ENCODE measurements at regions not wholly inside any gene's neighbourhood (a gene's known extent, or its start where the extent isn't known, plus 50 kb on each side); places are given as distances from the start of the nearest gene placed in this dataset.

DNA sequence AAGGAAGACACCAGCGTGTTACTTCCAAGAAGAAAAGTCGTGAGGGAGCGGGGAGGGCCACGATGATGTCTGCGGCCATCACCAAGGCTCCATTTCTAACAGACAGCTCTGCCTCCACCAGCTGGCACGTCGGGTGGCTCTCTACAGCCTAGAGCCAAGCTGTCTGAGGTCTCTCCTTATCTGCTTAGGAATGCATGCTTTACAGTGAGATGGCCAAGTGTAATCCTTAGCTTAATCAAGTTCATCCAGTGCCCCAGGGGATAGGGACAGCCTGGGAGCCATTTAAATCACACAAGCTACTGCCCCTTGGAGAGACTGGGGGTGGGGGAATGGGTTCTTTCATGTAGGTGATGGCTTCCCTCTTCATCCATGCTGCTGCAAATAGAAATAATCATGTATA, 213.8 kb upstream of the CST7 start:
- H3K9me3 ChIP-seq: no peaks in the 10 kb centered on the region
- no peak overlapping the region for H3K4me3 ChIP-seq
- H3K27me3 ChIP-seq: no peaks in the 10 kb centered on the region
- no peak overlapping the region for H3K27ac ChIP-seq
- WGBS, 2 donors: 40 to 75% methylated on average over 1 to 2 of the region's 7 CpGs
- intact Hi-C loops (cut with DNase I): no loop called here
- DNase-seq: no peak
- no peaks in the 10 kb centered on the region for H3K4me1 ChIP-seq
- TF ChIP-seq, protein P1, sequence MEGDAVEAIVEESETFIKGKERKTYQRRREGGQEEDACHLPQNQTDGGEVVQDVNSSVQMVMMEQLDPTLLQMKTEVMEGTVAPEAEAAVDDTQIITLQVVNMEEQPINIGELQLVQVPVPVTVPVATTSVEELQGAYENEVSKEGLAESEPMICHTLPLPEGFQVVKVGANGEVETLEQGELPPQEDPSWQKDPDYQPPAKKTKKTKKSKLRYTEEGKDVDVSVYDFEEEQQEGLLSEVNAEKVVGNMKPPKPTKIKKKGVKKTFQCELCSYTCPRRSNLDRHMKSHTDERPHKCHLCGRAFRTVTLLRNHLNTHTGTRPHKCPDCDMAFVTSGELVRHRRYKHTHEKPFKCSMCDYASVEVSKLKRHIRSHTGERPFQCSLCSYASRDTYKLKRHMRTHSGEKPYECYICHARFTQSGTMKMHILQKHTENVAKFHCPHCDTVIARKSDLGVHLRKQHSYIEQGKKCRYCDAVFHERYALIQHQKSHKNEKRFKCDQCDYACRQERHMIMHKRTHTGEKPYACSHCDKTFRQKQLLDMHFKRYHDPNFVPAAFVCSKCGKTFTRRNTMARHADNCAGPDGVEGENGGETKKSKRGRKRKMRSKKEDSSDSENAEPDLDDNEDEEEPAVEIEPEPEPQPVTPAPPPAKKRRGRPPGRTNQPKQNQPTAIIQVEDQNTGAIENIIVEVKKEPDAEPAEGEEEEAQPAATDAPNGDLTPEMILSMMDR (IDR thresholded peaks at IDR 0.05): no peak
- TF ChIP-seq POLR2A (IDR thresholded peaks at IDR 0.05): no peak
- no peaks in the 10 kb centered on the region for H3K36me3 ChIP-seq

DNA sequence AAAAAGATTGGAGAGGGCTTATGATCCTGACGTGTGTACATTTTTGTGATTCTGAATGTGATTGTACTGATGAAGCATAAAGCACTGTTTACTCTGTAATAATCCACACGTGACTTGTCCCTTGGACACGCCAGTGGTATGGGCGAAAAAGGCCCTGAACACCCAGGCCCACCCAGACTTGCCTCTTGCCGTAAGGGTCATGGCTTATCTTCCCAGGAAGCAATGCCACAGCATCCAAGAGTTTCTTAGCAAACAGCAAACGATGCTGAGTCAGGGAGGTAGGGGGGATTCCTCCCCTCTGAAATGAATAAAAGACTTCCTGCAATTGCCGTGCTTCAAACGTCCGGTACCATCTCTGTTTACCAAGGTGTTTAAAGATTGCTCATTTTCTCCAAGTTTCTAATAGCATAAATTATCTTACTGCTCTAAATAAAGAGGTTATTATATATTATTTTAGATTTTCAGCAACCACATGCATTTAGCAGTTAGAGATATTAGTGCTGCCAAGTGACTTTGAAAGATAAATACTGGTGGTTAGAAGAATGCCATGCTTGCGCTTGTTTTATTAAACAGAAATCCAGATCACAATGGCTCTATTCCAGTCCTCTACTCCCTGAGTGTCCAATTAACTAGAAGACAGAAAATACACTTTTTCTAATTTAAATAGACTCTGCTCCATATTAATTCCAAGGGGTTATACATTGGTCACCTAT, 212.8 kb upstream of the CST7 start:
- WGBS, 2 donors: 52 to 56% methylated on average over 10 of the region's 10 CpGs
- intact Hi-C loops (cut with DNase I): no loop called here
- Histone ChIP-seq H3K4me3 (no peak overlapping the region), H3K9me3 (no peaks in the 10 kb centered on the region), H3K36me3 (no peaks in the 10 kb centered on the region), H3K4me1 (no peaks in the 10 kb centered on the region), H3K27me3 (no peaks in the 10 kb centered on the region), H3K27ac (no peak overlapping the region)
- no peak for TF ChIP-seq POLR2A (IDR thresholded peaks at IDR 0.05)
- TF ChIP-seq, protein P1 (IDR thresholded peaks at IDR 0.05): no peak
- DNase-seq: no peak

DNA sequence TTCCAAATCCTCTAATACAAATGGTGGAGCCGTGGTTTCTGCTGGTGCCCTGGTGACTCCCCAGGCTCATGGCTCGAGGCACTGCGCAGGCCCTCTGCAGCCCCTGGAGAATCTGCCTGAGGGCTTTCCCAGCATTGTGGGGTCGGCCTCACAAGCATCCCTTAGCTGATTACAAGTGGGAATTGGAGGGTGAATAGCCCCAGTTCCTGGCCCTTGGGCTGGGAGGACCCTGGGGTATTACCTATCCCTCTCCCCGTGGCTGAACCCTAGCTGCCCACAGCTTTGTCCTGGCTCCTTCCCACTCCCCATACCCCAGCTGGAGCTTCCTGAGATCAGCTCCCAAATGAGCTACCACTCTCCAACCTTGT, 212.2 kb upstream of the CST7 start:
- intact Hi-C loops (cut with DNase I): no loop called here
- no peak for DNase-seq
- no peak overlapping the region for H3K27ac ChIP-seq

DNA sequence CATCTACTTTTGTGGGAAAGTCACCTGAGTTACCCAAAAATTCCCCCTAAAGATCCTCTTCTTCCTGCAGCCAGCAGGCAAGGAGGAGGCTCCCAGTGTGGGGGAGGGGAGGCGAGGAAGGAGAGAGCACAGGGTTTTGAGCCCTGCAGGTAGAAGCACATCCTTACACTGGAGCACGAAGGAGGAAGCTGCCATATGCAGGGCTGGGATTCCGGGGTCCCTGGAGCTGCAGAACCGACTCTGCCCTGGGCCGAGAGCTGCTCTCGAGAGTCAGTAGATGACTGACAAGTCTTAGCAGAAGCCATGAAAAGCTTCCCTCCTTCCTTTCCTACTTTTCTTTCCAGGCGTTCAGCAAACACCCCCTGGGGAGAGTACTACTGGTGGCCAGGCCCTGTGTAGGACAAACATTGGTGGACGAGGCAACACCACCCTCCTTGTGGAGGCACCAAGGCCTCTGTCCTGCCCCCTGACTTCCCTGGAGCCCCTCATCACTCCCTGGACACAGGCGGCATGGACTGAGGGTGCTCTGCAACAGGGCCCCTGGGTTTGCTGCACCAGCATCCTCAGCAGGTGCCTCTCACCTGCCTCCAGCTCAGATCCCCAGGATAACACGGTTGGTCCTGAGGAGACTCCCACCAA, 211.7 kb upstream of the CST7 start:
- intact Hi-C loops (cut with DNase I): no loop called here
- WGBS, 2 donors: 83 to 90% methylated on average over 1 to 2 of the region's 10 CpGs
- Histone ChIP-seq H3K4me1 (peaks cover 0 to 4% (median 0%) of the 10 kb centered on the region in 3 donors), H3K27me3 (no peaks in the 10 kb centered on the region), H3K27ac (no peak overlapping the region), H3K4me3 (no peak overlapping the region), H3K36me3 (no peaks in the 10 kb centered on the region), H3K9me3 (no peaks in the 10 kb centered on the region)
- DNase-seq: no peak
- TF ChIP-seq, protein P1 (IDR thresholded peaks at IDR 0.05): no peak
- no peak for TF ChIP-seq POLR2A (IDR thresholded peaks at IDR 0.05)

More for the DNA sequence above, 212.2 kb upstream of the CST7 start:
- WGBS, 2 donors: 86 to 88% methylated on average over 3 to 4 of the region's 5 CpGs
- H3K9me3 ChIP-seq: no peaks in the 10 kb centered on the region
- TF ChIP-seq POLR2A (IDR thresholded peaks at IDR 0.05): no peak
- TF ChIP-seq, protein P1 (IDR thresholded peaks at IDR 0.05): no peak
- no peaks in the 10 kb centered on the region for H3K36me3 ChIP-seq
- no peaks in the 10 kb centered on the region for H3K27me3 ChIP-seq
- H3K4me1 ChIP-seq: no peaks in the 10 kb centered on the region
- no peak overlapping the region for H3K4me3 ChIP-seq

DNA sequence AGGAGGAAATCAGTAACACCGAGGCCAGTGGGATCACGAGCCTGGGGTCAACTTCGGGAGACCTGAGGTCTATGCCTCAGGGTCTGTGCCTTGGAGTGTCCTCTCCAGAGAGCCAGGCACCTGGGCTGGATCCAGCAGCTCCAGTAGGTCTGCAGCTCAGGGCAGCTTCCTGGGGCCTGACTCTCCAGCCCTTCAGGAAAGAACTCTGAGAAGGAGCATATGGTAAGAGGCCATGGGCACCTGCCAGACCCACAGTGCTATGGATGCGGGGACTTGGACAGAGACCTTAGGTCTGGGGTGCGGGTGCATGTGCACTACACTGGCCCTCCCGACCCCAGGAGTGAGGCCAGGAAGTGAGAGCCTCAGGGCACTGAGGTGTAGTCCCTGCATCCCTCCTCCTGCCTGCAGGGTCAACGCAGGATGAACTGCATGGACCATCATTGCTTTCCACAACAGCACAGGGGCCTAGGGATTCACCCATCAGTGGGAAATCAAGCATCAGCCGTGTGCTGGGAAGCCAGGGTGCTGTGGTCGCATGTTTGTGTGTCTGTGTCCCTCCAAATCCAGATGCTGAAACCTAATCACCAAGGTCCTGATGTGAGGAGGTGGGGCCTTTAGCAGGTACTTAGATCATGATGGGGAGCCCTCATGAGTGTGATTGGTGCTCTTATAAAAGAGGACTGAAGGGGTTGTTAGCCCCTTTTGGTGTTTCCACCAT, 210.9 kb upstream of the CST7 start:
- TF ChIP-seq, protein P1 (IDR thresholded peaks at IDR 0.05): no peak
- no peak for TF ChIP-seq POLR2A (IDR thresholded peaks at IDR 0.05)

More for the DNA sequence above, 210.9 kb upstream of the CST7 start:
- Histone ChIP-seq H3K9me3 (no peaks in the 10 kb centered on the region), H3K4me3 (no peak overlapping the region), H3K27ac (no peak overlapping the region), H3K4me1 (peaks cover 0 to 6% (median 0%) of the 10 kb centered on the region in 3 donors), H3K36me3 (no peaks in the 10 kb centered on the region), H3K27me3 (no peaks in the 10 kb centered on the region)
- intact Hi-C loops (cut with DNase I): no loop called here
- WGBS, 2 donors: 80 to 81% methylated on average over 3 to 4 of the region's 9 CpGs
- DNase-seq: no peak

Data from esophagus squamous epithelium (tissue), 5 donors.